ENCODE measurements at regions not wholly inside any gene's neighbourhood (a gene's known extent, or its start where the extent isn't known, plus 50 kb on each side); places are given as distances from the start of the nearest gene placed in this dataset.

GRCh38 chr11:70751142-70751734 is 352.9 kb downstream of the CTTN start:
- no peak overlapping the region for H2AFZ ChIP-seq (ENCODE audit: low read depth, low read length)
- H4K20me1 ChIP-seq (ENCODE audit: insufficient read depth, low read length) = peaks cover 5% of the 10 kb centered on the region
- H3K4me3 ChIP-seq (ENCODE audit: low read depth in 1 of 2, low read length in 2 of 2) = no peak overlapping the region
- no peak overlapping the region for H3K9ac ChIP-seq (ENCODE audit: low read depth, low read length)
- no peaks in the 10 kb centered on the region for H3K79me2 ChIP-seq (ENCODE audit: insufficient read depth, low read length)
- DNase-seq = no peak
- peaks cover 5% of the 10 kb centered on the region for H3K27me3 ChIP-seq (ENCODE audit: insufficient read depth, low read length, poor library complexity)
- ATAC-seq (ENCODE audit: insufficient read depth, low read depth) = no peak
- TF ChIP-seq CTCF (IDR thresholded peaks at IDR 0.05; ENCODE audit: borderline replicate concordance, extremely low read depth, low read length, poor library complexity, severe bottlenecking) = no peak
- TF ChIP-seq EZH2 (IDR thresholded peaks at IDR 0.05; ENCODE audit: borderline replicate concordance, low read depth, low read length, severe bottlenecking) = no peak
- H3K4me2 ChIP-seq (ENCODE audit: insufficient read depth, low read length) = no peak overlapping the region
- no peak overlapping the region for H3K27ac ChIP-seq (ENCODE audit: low read length)
- H3K36me3 ChIP-seq (ENCODE audit: insufficient read depth, low read length) = no peaks in the 10 kb centered on the region
- no peaks in the 10 kb centered on the region for H3K4me1 ChIP-seq (ENCODE audit: insufficient read depth, low read length)
- peaks cover 15% of the 10 kb centered on the region for H3K9me3 ChIP-seq (ENCODE audit: insufficient read depth, low read length, severe bottlenecking)

- Histone ChIP-seq H3K36me3 (ENCODE audit: insufficient read depth, low read length) (no peaks in the 10 kb centered on the region), H2AFZ (ENCODE audit: low read depth, low read length) (no peak overlapping the region), H3K9ac (ENCODE audit: low read depth, low read length) (no peak overlapping the region), H3K4me2 (ENCODE audit: insufficient read depth, low read length) (no peak overlapping the region), H3K9me3 (ENCODE audit: insufficient read depth, low read length, severe bottlenecking) (peaks cover 9% of the 10 kb centered on the region), H3K27me3 (ENCODE audit: insufficient read depth, low read length, poor library complexity) (peaks cover 11% of the 10 kb centered on the region), H3K79me2 (ENCODE audit: insufficient read depth, low read length) (no peaks in the 10 kb centered on the region), H4K20me1 (ENCODE audit: insufficient read depth, low read length) (peaks cover 8% of the 10 kb centered on the region), H3K4me3 (ENCODE audit: low read depth in 1 of 2, low read length in 2 of 2) (no peak overlapping the region), H3K4me1 (ENCODE audit: insufficient read depth, low read length) (no peaks in the 10 kb centered on the region), H3K27ac (ENCODE audit: low read length) (no peak overlapping the region)
- TF ChIP-seq CTCF (IDR thresholded peaks at IDR 0.05; ENCODE audit: borderline replicate concordance, extremely low read depth, low read length, poor library complexity, severe bottlenecking) (peak; percentile 92), EZH2 (IDR thresholded peaks at IDR 0.05; ENCODE audit: borderline replicate concordance, low read depth, low read length, severe bottlenecking) (no peak)
- DNase-seq (peak; percentile 70), ATAC-seq (ENCODE audit: insufficient read depth, low read depth) (peak; percentile 99)
These were observed 357.3 kb downstream of the CTTN start for GRCh38 chr11:70755410-70756158.

GRCh38 chr11:70756341-70756740 is 358.0 kb downstream of the CTTN start:
- DNase-seq = no peak
- Histone ChIP-seq H4K20me1 (ENCODE audit: insufficient read depth, low read length) (peaks cover 8% of the 10 kb centered on the region), H3K9me3 (ENCODE audit: insufficient read depth, low read length, severe bottlenecking) (peaks cover 1% of the 10 kb centered on the region), H3K27me3 (ENCODE audit: insufficient read depth, low read length, poor library complexity) (peaks cover 11% of the 10 kb centered on the region), H2AFZ (ENCODE audit: low read depth, low read length) (no peak overlapping the region), H3K27ac (ENCODE audit: low read length) (no peak overlapping the region), H3K4me2 (ENCODE audit: insufficient read depth, low read length) (no peak overlapping the region), H3K9ac (ENCODE audit: low read depth, low read length) (no peak overlapping the region), H3K36me3 (ENCODE audit: insufficient read depth, low read length) (no peaks in the 10 kb centered on the region), H3K4me1 (ENCODE audit: insufficient read depth, low read length) (no peaks in the 10 kb centered on the region), H3K4me3 (ENCODE audit: low read depth in 1 of 2, low read length in 2 of 2) (no peak overlapping the region), H3K79me2 (ENCODE audit: insufficient read depth, low read length) (no peaks in the 10 kb centered on the region)
- no peak for TF ChIP-seq EZH2 (IDR thresholded peaks at IDR 0.05; ENCODE audit: borderline replicate concordance, low read depth, low read length, severe bottlenecking)
- TF ChIP-seq CTCF (IDR thresholded peaks at IDR 0.05; ENCODE audit: borderline replicate concordance, extremely low read depth, low read length, poor library complexity, severe bottlenecking) = no peak
- no peak for ATAC-seq (ENCODE audit: insufficient read depth, low read depth)
